GM12801 (cell line): ENCODE measurements at regions not wholly inside any gene's neighbourhood (a gene's known extent, or its start where the extent isn't known, plus 50 kb on each side); places are given as distances from the start of the nearest gene placed in this dataset.

Experiments used
- TF ChIP-seq, protein P1 (sequence below): IDR thresholded peaks from one replicate; pipeline ENCODE4 v1.5.1; 2011; ENCODE audit warnings: control low read depth; ENCODE audit not compliant: insufficient read length; ENCODE audit errors: extremely low read depth

DNA sequence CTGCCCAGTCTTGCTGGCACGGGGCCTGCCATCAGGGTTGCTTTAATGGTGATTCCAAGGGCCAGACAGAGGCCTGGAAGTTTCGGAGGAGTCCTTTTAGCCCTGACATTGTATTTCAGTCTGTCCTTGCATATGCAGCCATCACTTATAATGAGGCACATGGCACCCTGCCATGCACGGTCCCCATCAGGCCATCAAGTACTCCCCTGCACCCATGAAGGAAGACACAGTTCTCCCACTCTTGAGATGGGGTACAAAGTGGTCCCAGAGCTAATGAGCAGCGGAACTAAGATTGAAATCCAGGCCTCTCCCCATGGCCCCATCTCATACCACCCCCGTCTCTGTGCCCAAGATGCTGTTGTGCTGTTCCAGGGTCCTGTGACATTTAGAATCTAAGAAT, 596.6 kb downstream of the PTPRU start:
- TF ChIP-seq, protein P1, sequence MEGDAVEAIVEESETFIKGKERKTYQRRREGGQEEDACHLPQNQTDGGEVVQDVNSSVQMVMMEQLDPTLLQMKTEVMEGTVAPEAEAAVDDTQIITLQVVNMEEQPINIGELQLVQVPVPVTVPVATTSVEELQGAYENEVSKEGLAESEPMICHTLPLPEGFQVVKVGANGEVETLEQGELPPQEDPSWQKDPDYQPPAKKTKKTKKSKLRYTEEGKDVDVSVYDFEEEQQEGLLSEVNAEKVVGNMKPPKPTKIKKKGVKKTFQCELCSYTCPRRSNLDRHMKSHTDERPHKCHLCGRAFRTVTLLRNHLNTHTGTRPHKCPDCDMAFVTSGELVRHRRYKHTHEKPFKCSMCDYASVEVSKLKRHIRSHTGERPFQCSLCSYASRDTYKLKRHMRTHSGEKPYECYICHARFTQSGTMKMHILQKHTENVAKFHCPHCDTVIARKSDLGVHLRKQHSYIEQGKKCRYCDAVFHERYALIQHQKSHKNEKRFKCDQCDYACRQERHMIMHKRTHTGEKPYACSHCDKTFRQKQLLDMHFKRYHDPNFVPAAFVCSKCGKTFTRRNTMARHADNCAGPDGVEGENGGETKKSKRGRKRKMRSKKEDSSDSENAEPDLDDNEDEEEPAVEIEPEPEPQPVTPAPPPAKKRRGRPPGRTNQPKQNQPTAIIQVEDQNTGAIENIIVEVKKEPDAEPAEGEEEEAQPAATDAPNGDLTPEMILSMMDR, result no peak

DNA sequence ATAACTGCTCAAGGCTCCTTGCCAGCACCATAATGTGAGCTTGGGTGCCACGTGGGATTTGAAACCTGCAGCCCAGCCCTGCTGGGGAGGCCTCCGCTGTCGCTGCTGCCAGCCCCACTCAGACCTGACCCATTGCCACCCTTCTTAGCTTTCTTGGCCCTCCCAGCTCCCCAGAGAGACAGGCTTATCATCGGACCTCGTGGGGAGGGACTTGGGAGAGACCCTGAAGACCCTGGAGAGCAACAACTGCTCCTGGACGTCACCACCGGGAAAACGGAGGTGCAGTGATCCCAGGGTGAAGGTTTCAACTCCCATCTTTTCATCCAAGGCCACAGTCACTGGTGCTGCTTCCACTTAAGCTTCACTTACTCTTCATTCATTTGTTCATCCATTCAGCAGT, 596.1 kb downstream of the PTPRU start:
- TF ChIP-seq, protein P1, result no peak

DNA sequence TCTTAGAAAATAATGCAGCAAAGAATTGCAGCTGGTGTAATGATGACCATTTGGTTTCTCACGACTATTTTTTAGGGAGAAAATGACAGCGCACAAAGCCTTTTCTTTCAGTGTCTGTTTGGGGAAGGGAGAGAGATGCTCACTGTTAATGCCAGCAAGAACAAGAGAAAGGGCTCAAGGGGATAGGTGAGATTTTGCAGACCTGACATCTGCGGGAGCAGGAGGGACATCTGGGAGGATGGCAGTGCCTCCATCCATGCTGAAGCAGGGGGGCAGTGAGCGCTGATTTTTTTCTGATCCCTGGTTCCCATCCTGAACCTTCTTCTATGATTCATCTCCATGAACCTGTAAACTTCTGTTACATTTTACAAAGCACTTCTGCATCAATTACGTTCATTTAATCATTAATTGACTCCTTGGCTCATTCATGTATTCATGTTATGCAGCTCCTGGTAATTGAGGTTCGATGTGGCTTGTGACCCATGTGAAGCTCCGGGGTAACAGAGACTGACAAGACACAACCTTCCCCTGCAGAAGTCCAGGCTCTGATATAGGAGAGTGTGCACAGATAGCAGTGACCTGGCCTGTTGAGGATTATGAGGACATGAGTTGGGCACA, 595.3 kb downstream of the PTPRU start:
- TF ChIP-seq, protein P1, result no peak

DNA sequence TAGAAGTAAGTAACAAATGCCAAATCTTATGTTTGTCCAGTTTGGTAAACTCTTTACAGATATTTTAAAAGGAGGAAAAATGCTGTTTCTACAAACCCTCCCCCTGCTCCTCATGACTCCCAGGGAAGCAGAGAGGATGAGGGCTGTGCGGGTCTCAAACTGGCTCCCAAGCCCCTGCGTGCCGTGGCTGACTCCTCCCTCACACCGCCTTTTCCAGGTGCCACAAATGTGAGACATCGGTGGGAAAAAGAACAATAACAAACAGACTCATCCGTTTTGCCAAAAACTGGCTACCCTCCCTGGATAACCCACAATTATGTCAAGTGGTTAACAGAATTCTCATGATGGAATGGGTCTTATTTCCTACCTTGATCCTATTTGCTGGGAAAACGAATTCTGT, 594.6 kb downstream of the PTPRU start:
- TF ChIP-seq, protein P1, result no peak

DNA sequence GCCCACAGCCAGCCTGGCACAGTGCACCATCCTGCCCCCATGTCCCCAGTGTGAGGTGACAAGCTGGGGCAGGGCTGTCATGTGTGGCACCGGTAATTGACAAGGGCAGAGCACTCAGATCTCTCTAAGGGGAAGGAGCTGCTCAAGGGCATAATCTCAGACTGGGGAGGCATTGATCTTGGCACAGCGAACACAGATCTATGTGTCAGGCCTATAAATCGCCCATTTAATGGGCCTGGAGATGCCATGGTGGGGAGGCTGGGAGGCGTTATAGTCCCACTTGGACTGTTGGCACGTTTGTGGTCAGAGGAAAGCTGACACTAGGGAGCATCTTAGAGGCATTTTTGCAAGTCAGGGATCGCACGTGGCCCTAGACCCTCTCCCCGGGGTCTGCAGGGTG, 594.1 kb downstream of the PTPRU start:
- TF ChIP-seq, protein P1, result no peak

DNA sequence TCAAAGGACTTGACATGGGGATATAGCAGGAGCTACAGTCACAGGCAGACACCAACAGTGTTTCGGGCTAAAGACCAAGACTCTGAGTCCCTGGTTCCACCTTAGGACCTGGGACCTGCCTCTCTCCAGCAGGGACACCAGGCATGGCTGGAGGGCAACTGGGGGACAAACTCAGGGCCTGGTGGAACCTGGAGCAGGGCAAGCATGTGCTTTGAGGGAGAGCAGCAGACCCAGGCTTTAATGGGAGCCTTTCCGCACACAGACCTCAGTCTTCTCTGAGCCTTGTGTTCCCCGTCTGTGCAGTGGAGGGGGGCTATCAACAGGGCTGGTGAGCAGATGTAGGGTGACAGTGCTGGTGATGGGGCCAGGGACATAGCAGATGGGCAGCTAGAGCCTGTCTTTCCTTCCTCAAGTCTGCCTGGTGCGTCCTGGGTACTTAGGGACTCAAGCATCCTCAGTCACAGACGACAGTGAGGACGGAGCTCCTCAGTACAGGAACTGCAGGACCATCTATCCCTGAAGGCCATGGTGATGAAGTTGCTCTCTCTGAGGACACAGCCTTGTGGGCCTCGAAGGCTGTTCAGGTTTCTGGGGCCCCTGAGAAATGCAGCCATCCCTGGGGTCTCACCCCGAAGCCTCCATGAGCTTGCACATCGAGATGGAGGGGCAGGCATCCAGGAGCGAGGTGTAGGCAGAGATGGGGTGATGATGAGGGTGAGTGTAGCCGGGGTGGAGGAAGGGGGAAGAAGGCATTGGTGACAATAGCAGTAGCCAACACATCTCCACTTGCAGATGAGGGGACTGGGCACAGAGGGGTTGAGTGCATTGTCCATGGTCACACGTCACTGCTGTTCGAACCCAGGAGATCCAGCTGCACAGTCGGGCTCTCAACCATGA, 593.4 kb downstream of the PTPRU start:
- TF ChIP-seq, protein P1, result no peak

GRCh38 chr1:29828526-29829447, 592.5 kb downstream of the PTPRU start:
- TF ChIP-seq, protein P1, result no peak
